ENCODE measurements at regions not wholly inside any gene's neighbourhood (a gene's known extent, or its start where the extent isn't known, plus 50 kb on each side); places are given as distances from the start of the nearest gene placed in this dataset.

GRCh38 chr4:115361781-115362180, 248.4 kb upstream of the NDST4 start:
- no peak for TF ChIP-seq CTCF (IDR thresholded peaks at IDR 0.05)
- no peak for TF ChIP-seq POLR2A (IDR thresholded peaks at IDR 0.05)
- no peak for TF ChIP-seq EP300 (IDR thresholded peaks at IDR 0.05)

Measured in sigmoid colon (tissue), 4 donors.